CD4-positive, alpha-beta T cell treated with Interleukin-2 at 100 ng/mL for 4 hours (primary cell): ENCODE measurements at regions not wholly inside any gene's neighbourhood (a gene's known extent, or its start where the extent isn't known, plus 50 kb on each side); places are given as distances from the start of the nearest gene placed in this dataset.
A peak's percentile ranks its signal among the peaks of the same experiment; 100 is the strongest.
"Not testable (repeated sequence)": the region's sequence is repeated elsewhere in the genome, so short reads cannot be mapped to it uniquely, and the experiment has no call there.

Source experiments
- DNase-seq: peaks from one replicate; pipeline ENCODE4 v3.0.0-alpha.2; 2020; ENCODE audit warnings: low spot score

DNA sequence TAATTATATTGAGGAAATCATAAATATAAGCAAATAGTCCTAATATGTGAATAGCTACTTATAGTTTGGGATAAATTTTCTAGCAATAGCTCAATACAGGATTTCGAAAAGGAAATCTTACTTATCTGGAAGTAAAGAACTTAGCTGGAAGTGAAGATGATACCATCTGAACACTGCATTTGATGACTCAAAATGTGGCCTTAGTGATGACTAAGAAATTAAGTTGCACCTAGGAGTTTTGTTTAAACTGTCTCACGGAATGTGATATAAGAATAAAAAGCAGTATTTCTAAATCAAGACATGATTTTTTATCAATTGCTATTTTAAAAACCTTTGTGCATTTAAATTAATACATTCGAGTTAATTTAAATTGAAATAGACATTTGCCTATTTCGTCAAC lies 91.2 kb downstream of the EOMES start:
- peak; percentile 40 for DNase-seq

DNA sequence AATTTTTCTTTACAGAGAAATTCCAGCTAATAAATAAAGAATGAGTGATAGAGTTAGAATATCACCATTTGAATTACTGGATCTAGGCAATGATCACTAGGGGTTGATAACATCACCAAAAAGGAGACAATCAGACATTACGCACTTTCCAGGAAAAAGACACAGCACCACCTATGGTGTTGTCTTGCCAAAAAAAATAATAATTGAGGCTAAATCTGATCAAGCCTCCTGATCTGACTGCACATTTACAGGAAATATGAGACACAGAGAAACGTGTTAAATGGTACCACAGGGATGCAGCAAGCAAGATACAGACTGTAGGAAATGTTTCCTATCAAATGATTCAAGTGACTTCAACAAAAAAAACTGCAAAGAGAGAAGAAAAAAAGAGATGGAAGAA lies 92.8 kb downstream of the EOMES start:
- peak; percentile 50 for DNase-seq

DNA sequence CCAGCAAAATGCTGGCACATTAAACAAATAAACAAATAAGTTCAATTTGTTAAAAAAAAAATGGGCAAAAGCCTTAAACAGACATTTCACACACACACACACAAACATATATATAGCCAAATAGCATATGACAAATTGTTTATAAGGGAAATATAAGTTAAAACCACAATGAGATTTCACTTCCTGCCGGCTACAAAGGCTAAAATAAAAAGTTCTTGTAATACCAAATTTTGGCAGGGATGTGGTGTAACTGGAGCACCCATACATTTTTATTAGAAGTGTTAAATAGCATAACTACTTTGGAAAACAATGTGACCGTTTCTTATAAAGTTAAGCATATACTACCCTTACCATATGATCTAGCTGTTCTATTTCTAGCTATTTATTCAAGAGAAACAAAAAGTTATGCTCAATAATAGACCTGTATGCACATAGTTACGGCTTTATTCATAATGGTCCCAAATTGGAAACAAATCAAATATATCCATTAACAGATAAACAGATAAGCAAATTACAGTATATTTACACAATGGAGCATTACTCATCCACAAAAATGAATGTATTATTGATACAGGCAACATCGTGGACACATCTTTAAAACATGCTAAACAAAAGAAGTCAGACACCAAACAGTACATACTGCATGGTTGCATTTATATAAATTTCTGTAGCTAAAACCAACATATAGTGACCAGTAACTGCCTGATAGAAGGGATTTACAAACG lies 93.9 kb downstream of the EOMES start:
- DNase-seq: peak; percentile 28

DNA sequence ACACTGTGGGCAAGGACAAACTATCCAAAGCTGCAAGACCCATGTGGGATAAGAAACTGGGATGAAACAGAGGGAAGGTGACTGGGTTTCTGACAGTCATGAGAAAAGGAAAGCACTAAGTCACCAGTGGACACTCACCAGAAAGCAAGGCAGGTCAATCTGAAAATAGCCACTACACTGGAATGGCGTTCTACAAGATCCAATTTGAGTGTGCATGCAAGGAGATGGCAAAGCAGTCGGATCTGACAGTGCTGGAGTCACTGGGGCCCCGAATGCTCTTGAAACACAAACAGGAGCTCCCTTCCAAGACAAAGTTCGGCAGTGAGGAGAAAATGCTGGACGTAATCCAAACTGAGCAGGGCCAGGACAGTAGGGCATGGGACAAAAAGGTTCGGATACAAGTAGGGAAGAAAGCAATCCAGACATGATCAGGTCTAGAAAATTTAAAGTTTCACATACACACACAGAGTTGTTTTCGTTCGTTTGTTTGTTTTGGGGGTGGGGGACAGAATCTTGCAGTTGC lies 95.5 kb downstream of the EOMES start:
- no peak for DNase-seq

DNA sequence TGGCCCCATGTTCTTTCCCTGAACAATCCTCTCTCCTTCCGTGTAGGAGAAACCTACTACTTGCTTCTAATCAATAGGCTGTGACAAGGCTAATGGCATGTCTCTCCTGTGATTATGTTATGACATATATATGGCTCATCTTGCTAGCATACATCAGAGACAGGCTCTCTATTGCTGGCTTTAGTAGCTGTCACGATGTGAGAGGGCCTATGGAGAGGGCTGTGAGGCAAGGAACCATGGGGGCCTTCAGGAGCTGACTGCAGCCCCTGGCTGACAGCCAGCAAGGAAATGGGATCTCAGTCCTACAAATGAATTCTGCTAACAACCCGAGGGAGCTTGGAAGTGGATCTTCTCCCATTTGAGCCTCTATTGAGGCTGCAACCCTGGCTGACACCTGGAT lies 96.3 kb downstream of the EOMES start:
- DNase-seq: no peak

DNA sequence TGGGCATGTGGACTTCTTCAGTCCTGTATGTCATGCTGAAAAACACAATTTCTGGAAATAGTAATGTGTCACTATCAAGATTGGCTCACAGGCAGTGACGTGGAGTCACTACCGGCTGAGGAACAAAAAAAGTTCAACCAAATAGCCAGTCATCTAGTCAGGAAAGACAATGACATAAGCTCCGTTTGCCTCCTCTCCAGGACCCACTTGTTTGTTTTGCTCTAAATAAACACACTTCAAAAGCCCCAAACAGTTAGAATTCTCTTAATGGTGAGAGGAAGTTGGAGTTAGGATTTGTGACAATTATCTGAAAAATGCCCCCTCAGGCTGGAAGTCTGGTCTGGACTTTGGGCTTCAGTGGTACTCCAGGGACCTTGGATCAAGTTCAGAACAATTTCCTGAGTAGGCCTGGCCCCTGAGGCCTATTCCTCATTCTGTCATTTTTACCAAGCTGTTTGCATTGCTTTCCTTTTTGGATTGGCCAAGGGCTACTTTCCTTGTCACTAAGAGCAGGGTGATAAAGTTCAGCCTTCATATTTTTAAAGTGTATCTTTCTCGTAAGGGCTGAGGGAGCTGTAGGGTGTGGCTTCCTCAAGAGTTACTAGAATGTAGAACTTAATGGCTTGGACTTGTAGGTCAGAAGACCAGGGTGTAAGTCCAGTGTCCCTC lies 98.9 kb downstream of the EOMES start:
- DNase-seq: no peak

DNA sequence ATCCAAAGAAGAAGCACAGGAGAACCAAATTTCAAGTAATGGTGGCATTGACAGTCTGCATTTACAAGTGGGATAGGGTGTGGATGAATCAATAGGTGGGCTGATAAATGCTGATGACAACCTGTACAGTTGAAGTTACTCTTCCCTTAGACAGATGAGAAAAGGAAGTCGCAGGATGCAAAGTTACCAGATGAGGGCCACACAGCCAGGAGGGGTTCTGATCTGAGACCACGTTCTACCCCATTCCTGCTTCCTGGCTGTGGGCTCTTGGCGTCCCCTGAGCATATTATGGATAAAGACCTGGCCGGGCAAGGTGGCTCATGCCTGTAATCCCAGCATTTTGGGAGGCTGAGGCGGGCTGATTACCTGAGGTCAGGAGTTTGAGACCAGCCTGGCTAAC lies 104.6 kb downstream of the EOMES start:
- no peak for DNase-seq

DNA sequence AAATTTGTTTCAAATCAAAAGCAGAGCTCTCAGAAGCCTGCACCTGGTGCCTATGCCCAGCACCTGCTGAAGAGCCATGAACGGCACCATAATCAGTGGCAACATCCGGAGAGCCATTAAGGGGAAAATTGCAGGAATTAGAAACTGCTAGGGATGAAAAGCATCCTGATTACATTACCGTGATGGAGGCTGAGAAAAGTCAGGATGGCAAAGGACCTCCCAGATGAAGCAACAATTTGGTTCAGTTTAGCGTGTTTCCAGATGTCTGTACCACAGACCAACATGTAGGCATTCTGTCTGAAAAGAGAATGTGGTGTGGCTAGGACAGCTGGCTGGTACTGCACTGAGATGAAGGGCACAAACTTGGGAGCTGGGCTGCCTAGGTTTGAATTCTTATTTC lies 106.1 kb downstream of the EOMES start:
- no peak for DNase-seq

DNA sequence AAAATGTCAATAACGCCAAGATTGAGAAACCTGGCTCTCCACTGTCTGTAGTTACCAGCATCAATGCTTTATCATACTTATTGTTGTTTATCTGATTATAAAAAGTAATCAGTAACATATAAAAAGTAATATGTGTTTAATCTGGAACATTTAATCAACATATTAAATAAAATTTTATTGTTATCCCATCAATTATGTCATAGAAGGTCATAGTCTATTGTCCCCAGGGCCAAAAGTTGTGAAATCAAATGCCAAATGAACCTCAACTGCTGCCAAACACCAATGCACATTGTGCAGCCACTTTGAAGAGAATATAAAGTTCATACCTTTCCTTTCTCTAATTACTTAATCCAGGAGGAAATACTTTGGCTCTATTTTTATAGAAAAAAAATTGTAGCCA lies 106.6 kb downstream of the EOMES start:
- no peak for DNase-seq

DNA sequence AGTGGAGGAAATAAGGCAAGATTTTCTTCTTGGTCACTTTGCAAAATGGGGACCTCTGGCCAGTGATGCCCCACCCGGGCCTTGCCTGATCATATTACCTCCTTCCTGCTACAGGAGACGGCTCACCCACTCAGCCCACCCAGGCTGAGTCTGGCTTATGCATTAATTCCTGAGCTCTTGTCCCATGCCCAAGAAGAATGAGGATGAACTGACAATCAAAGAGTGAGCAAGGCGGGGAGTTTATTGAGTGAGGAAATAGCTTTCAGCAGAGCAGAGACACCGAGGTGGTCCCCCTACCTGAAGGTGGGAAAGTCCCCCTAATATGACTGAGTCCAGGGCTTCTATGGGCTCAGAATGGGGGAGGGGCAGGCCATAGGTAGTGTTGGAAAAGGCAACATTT lies 107.5 kb downstream of the EOMES start:
- no peak for DNase-seq

DNA sequence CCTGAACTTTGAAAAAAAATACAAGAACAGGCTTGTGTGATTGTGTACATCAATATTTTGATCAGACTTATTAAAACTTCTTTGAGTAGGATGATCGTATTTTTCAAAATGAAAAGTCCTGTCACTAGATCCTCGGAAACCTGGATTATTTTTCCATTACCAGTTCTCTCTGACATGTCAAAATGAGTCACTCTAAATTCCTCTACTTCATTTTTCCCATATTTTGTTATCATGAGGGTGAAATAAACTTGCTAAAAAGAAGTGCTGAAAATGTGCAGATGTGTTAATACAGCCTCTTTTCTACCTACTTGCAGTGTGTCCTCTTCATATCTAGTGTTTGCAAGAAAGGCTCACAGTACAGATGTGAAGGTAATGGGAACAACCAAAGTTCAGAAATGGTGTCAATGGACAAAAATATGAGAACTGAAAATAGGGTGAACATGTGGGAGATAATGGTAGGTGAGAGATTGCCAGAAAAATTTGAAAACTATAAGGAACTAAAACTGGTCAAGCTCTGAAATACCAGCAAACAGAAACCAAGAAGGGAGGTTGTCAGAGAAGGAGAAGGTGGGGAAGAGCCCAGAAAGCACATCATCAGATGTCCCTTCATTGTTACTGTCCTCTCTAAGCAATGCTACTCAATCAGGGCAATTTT lies 108.2 kb downstream of the EOMES start:
- no peak for DNase-seq

DNA sequence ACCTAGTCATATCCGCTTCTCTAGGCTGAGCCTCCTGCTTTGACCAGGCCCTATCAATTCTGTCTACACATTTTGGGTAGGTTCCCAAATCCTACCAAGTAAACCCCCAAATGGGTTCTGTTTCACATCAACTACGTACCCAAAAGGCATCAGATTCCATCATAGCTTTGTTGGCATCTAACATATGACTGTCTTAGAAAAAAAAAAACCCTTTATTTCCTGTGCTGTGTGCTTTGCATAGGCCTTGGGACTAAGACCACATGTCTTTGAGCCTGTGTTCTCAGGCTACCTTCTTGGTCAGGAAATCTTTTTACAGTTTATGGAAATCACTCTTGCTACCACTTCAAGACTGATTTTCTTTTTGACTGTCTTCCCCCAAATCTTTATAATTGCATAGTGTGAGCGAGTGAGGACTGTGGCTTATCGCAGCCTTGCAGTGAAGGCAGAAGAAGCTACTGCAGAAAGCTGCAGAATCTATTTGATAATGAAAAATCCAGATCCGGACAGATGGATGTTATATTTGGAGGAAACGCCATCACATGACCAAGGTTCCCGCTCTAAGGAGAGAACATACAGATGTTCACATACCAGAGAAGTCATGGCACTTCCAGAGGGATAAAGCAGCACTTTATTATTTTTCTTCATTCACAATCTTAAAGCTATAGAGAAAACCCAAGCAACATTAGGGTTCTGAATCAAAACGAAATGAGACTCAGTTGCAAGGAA lies 111.2 kb downstream of the EOMES start:
- DNase-seq: no peak

DNA sequence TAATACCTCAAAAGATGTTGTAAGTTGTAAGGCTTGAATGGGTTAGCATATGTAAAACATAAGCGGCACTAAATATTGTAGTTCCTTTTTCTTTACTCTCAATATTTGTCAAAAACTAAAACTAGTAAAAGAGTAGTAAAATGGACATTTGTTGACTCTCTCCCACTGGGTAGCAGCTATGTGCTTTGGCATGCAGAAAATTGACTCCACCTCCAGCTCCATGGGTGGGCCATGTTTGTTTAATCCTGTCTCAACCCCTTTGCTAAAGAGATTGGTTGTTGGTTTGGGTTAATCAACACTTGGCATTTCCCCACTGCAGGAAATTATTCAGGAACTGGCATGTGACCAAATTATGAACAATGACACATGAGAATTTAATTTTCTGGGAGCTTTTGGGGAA lies 114.8 kb downstream of the EOMES start:
- DNase-seq: no peak

DNA sequence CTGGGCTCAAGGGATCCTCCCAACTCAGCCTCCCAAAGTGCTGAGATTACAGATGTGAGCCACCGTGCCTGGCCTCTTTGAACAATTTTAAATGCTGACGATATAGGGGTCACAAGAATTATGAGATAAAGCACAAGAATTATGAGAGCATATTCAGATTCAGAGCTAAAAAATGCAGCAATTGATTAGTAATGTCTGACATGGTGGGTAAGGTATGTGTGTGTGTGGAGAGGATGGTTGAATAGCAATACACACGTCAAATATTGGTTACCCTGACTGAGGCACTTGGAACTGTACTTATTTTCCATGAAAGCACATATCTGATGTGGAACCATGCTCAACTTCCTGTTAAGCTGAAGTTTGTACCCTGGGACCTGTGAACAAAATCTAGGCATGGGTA lies 115.6 kb downstream of the EOMES start:
- no peak for DNase-seq

DNA sequence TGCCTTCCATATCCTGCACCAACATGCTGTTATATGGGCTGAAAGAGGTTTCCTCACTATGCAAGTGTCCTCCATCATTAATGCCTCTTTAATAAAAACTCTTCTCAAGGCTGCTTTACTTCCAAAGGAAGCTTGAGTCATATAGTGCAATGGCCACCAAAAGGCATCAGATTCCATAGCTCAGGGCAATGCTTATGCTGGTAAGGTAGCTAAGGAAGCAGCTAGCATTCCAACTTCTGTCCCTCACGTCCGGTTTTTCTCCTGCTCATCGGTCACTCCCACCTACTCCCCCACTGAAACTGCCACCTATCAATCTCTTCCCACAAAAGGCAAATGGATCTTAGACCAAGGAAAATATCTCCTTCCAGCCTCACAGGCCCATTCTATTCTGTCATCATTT lies 117.1 kb upstream of the SLC4A7 start:
- DNase-seq: not testable (repeated sequence)

DNA sequence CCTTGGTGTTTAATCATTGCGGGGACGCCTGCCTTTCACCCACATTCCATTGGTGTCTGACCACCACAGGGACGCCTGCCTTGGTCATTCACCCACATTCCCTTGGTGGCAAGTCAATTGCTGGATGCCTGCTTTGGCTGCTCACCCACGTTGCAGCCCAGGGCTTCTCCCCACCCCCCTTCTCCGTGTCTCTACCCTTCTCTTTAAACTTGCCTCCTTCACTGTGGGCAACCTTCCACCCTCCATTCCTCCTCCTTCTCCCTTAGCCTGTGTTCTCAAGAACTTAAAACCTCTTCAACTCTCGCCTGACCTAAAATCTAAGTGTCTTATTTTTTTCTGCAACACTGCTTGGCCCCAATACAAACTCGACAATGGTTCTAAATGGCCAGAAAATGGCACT lies 115.6 kb upstream of the SLC4A7 start:
- not testable (repeated sequence) for DNase-seq

DNA sequence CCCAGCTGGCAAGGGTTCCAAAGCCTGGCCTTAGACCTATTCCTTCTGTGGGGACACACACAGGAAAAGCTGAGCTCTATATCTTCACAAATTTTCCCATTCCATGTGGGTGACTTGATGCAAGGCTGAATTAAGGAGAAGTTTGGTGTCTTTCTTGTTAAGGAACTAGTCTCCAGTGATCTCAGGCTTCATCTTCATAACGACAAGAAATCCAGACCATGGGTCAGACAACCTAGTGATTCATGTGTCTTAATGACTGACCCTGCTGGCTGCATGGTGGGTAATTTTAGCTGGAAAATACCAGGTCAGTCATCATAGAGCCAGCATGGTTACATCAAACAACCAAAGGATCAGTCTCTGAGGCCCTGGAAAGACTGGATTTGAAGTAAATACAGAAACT lies 112.7 kb upstream of the SLC4A7 start:
- DNase-seq: no peak

DNA sequence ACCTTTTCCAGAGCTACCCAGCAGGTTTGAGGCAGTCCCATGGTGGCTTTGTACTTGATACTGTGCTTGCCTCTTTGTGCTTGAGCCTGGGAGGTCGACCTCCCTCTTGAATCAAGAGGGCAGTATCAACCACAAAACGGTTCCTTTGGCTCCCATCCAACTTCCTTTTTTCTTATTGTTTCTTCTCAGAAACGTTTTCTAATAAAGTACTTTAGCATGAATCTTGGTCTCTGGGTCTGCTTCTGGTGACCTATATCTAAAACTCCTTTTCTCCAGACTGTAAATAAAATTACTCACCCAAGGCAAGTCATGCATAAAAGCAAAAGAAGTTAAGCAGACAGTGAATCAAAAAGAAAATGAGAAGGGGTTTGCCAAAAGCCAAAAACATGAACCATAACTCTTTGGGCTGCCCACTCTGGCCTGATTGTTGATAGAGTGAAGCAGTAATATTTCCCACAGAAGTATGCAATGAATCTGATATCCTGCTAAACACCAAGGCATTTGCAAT lies 112.2 kb upstream of the SLC4A7 start:
- peak; percentile 24 for DNase-seq

DNA sequence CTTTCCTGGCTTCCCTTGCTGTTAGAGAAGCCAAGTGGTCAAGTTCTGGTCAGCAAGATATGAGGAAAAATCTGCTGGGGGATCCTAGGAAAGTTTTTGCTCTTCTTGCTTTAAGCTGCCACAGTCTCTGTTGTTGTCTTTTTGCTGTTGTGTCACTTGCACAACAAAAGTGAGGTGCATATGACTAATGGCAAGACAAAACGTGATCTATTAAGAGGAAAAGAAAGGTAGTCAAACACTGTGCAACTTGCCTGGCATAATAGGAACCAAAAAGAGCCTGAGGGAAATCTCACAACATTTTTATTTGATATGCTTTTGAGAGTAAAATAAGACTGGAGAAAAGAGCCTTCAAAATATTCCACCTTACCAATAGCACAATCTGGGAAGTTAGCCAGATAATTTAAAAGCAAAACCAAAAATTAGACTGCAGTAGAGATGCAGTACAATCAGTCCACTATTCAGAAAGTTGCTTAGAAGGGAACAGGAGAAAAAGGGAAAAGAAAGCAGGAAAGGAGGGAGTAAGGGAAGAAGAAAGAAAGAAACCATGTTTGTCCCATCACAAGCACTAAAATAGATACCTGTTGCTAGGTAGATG lies 110.0 kb upstream of the SLC4A7 start:
- DNase-seq: no peak

DNA sequence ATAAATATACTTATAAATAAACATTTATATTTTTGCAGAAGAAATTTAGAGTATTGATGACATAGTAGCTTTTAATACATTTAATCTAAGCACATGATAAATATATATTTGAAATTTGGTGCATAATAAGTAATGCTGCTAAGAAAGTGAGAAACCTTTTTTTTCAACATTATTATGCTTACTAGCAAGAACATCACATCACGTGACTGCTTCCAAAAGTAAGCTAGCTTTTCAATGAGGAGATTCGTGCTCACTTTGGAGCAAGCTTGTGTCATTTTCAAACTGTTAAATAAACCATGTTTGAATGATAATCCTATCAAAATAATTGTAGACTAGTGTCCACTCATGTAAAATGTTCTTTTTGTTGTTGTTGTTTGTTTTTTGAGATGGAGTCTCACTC lies 109.0 kb upstream of the SLC4A7 start:
- DNase-seq: no peak

DNA sequence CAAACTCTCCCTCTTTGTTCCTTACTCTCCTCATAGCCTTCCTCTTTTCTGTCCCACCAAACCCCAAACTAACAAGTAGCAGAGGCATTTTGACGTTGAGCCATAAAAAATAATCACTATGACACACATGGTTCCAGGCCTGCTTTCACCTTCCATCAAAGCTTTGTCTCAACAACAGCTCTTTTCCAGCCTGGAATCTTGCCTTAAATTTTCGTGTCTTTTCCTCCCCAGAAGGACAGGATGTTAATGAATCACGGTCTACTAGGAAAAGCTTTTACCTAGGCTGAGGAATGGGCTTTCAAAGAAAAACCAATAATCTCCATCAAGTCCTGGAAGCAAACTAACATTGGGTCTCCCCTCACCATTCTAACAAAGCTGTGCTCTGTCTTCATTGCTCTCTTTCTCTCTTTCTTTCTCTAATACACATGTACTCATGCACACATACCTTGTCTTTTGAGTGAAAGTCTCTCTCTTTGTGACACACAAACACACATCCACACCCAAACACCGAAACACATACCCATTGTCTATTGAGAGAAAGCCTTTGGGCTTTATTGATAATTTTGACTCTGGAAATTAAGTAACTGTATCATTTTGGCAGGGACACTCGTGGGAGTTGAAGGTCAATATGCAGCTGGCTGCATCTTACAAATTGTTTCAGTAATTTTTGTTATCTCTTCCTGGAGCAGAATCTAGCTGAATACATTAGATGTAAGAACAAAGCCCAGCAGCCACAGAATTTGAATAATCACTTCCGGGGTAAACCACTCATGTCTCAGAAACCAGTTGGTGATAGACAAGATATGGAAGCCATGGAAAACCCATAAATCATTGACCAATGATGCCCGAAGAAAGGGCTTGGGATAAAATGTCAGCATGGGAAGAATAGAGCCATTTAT lies 107.4 kb upstream of the SLC4A7 start:
- DNase-seq: peak; percentile 43
